ENCODE measurements at regions not wholly inside any gene's neighbourhood (a gene's known extent, or its start where the extent isn't known, plus 50 kb on each side); places are given as distances from the start of the nearest gene placed in this dataset.

DNA sequence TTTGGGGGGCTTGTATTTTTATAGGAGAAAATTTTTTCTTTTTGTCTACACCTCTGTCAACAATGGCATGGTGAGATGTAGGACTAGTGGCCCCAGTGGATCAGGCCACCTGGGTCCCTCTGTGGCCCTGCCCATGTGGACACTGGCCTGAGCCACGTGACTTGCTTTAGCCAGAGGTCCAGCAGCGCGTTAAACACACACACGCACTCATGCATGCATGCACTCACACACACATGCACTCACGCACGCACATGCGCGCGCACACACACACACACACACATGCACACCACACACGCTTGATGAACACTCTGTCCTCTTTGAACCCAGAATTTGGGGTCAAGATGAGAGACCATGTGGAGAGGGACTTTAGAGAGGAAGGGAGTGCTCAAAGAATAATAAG lies 59.4 kb upstream of the NUP50 start:
- no peak for DNase-seq
- POLR2A ChIA-PET: no interaction called here
- Histone ChIP-seq H3K27ac (ENCODE audit: low read length in 2 of 2) (no peak overlapping the region), H2AFZ (ENCODE audit: insufficient read depth, low read depth, low read length, poor library complexity, severe bottlenecking) (no peak overlapping the region), H4K20me1 (ENCODE audit: control insufficient read depth, insufficient read depth, low read length, poor library complexity, severe bottlenecking) (no peaks in the 10 kb centered on the region), H3K9me3 (ENCODE audit: control extremely low read depth in 1 of 3, control insufficient read depth in 2 of 3, insufficient read depth in 1 of 3, low read length in 2 of 3) (peaks cover 0 to 2% (median 0%) of the 10 kb centered on the region in 3 donors), H3K4me3 (ENCODE audit: control extremely low read depth in 1 of 5, extremely low read depth in 1 of 5, insufficient read depth in 1 of 5, low read depth in 2 of 5, low read length in 4 of 5) (no peak overlapping the region), H3K9ac (ENCODE audit: low read length) (no peak overlapping the region), H3K36me3 (replicated peaks in 1 of 2; ENCODE audit: control extremely low read depth in 1 of 2, control insufficient read depth in 1 of 2, extremely low read depth in 1 of 2, insufficient read depth in 2 of 2, low read length in 1 of 2) (no peaks in the 10 kb centered on the region), H3K27me3 (replicated peaks in 1 of 4; ENCODE audit: control extremely low read depth in 1 of 4, control insufficient read depth in 3 of 4, insufficient read depth in 4 of 4, low read length in 3 of 4) (peaks cover 0 to 21% (median 2%) of the 10 kb centered on the region in 4 experiments), H3K79me2 (ENCODE audit: control insufficient read depth, insufficient read depth, low read length) (no peaks in the 10 kb centered on the region), H3K4me1 (ENCODE audit: control insufficient read depth in 2 of 2, insufficient read depth in 2 of 2, low read length in 2 of 2) (no peaks in the 10 kb centered on the region), H3K4me2 (replicated peaks; ENCODE audit: low read depth, low read length, poor library complexity, severe bottlenecking) (no peak overlapping the region)
- CTCF ChIA-PET: no interaction called here
- Mint-ChIP-seq H3K4me3 (no peak overlapping the region), H3K27me3 (peaks cover 38% of the 10 kb centered on the region), H3K27ac (no peak overlapping the region), H3K9me3 (ENCODE audit: insufficient read depth) (no peaks in the 10 kb centered on the region), H3K4me1 (peaks cover 3% of the 10 kb centered on the region)
- TF ChIP-seq, protein P1, sequence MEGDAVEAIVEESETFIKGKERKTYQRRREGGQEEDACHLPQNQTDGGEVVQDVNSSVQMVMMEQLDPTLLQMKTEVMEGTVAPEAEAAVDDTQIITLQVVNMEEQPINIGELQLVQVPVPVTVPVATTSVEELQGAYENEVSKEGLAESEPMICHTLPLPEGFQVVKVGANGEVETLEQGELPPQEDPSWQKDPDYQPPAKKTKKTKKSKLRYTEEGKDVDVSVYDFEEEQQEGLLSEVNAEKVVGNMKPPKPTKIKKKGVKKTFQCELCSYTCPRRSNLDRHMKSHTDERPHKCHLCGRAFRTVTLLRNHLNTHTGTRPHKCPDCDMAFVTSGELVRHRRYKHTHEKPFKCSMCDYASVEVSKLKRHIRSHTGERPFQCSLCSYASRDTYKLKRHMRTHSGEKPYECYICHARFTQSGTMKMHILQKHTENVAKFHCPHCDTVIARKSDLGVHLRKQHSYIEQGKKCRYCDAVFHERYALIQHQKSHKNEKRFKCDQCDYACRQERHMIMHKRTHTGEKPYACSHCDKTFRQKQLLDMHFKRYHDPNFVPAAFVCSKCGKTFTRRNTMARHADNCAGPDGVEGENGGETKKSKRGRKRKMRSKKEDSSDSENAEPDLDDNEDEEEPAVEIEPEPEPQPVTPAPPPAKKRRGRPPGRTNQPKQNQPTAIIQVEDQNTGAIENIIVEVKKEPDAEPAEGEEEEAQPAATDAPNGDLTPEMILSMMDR (IDR thresholded peaks at IDR 0.05): no peak
- no peak for TF ChIP-seq EZH2 (IDR thresholded peaks at IDR 0.05; ENCODE audit: borderline replicate concordance, insufficient read depth, low read depth, low read length, poor library complexity, severe bottlenecking)
- no peak for ATAC-seq (ENCODE audit: low read depth)
- no CpG with 5 or more reads among the region's 10 CpGs for WGBS (ENCODE audit: insufficient coverage)
- intact Hi-C loops (cut with micrococcal nuclease): no loop called here

DNA sequence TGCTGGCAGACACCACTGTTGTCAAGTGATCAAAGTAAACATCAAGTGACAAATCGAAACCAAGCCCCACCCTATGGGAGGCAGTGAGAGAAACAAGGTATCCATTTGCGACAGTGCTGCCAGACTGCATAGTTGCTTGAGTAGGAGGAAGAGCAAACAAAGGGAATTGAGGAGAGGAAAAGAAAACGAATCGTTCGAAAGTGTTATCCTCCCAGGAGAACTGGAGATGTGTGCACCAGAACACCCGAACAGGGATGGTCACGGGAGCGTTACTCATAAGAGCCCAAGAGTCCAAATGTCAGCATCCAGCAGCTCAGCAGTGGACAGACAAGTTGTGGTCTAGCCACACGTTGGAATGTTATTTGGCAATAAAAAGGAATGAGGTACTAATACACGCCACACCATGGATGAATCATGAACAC lies 58.4 kb upstream of the NUP50 start:
- intact Hi-C loops (cut with micrococcal nuclease): no loop called here
- WGBS (ENCODE audit: insufficient coverage): 77% methylated on average over 9 of the region's 10 CpGs
- ChIA-PET CTCF (no interaction called here), POLR2A (no interaction called here)
- TF ChIP-seq, protein P1 (IDR thresholded peaks at IDR 0.05): no peak
- no peak for TF ChIP-seq EZH2 (IDR thresholded peaks at IDR 0.05; ENCODE audit: borderline replicate concordance, insufficient read depth, low read depth, low read length, poor library complexity, severe bottlenecking)
- Histone ChIP-seq H3K4me1 (ENCODE audit: control insufficient read depth in 2 of 2, insufficient read depth in 2 of 2, low read length in 2 of 2) (no peaks in the 10 kb centered on the region), H3K4me3 (ENCODE audit: control extremely low read depth in 1 of 5, extremely low read depth in 1 of 5, insufficient read depth in 1 of 5, low read depth in 2 of 5, low read length in 4 of 5) (no peak overlapping the region), H3K9ac (ENCODE audit: low read length) (no peak overlapping the region), H3K27me3 (replicated peaks in 1 of 4; ENCODE audit: control extremely low read depth in 1 of 4, control insufficient read depth in 3 of 4, insufficient read depth in 4 of 4, low read length in 3 of 4) (peaks cover 0 to 21% (median 0%) of the 10 kb centered on the region in 4 experiments), H3K9me3 (ENCODE audit: control extremely low read depth in 1 of 3, control insufficient read depth in 2 of 3, insufficient read depth in 1 of 3, low read length in 2 of 3) (peaks cover 0 to 2% (median 0%) of the 10 kb centered on the region in 3 donors), H2AFZ (ENCODE audit: insufficient read depth, low read depth, low read length, poor library complexity, severe bottlenecking) (no peak overlapping the region), H3K79me2 (ENCODE audit: control insufficient read depth, insufficient read depth, low read length) (no peaks in the 10 kb centered on the region), H3K36me3 (replicated peaks in 1 of 2; ENCODE audit: control extremely low read depth in 1 of 2, control insufficient read depth in 1 of 2, extremely low read depth in 1 of 2, insufficient read depth in 2 of 2, low read length in 1 of 2) (no peaks in the 10 kb centered on the region), H4K20me1 (ENCODE audit: control insufficient read depth, insufficient read depth, low read length, poor library complexity, severe bottlenecking) (no peaks in the 10 kb centered on the region), H3K4me2 (replicated peaks; ENCODE audit: low read depth, low read length, poor library complexity, severe bottlenecking) (no peak overlapping the region), H3K27ac (ENCODE audit: low read length in 2 of 2) (no peak overlapping the region)
- Mint-ChIP-seq H3K27me3 (peaks cover 36% of the 10 kb centered on the region), H3K4me1 (peaks cover 3% of the 10 kb centered on the region), H3K9me3 (ENCODE audit: insufficient read depth) (no peaks in the 10 kb centered on the region), H3K4me3 (no peak overlapping the region), H3K27ac (no peak overlapping the region)
- DNase-seq: no peak
- ATAC-seq (ENCODE audit: low read depth): no peak
